ENCODE measurements at regions not wholly inside any gene's neighbourhood (a gene's known extent, or its start where the extent isn't known, plus 50 kb on each side); places are given as distances from the start of the nearest gene placed in this dataset.

- DNase-seq (no peak), ATAC-seq (ENCODE audit: low FRiP score in 2 of 2) (no peak)
- WGBS, 2 donors, result 62 to 69% methylated on average over 9 of the region's 9 CpGs
- Histone ChIP-seq H3K4me1 (no peaks in the 10 kb centered on the region), H3K27ac (no peak overlapping the region), H3K9me3 (no peaks in the 10 kb centered on the region), H3K36me3 (no peaks in the 10 kb centered on the region), H3K27me3 (no peaks in the 10 kb centered on the region), H3K4me3 (no peak overlapping the region)
- TF ChIP-seq CTCF (IDR thresholded peaks at IDR 0.05), result no peak
- no peak for TF ChIP-seq POLR2A (IDR thresholded peaks at IDR 0.05)
- no peak for TF ChIP-seq POLR2AphosphoS5 (IDR thresholded peaks at IDR 0.05)
- no peak for TF ChIP-seq EP300 (IDR thresholded peaks at IDR 0.05)
These were observed 217.0 kb upstream of the FAM78B start for GRCh38 chr1:166383635-166384346.

- 64% methylated on average over 4 to 7 of the region's 7 CpGs for WGBS, 2 donors
- H3K4me1 ChIP-seq, result no peaks in the 10 kb centered on the region
- no peaks in the 10 kb centered on the region for H3K27me3 ChIP-seq
- no peak for DNase-seq
- no peak overlapping the region for H3K27ac ChIP-seq
- no peak for ATAC-seq (ENCODE audit: low FRiP score in 2 of 2)
- TF ChIP-seq POLR2A (IDR thresholded peaks at IDR 0.05), result no peak
- TF ChIP-seq CTCF (IDR thresholded peaks at IDR 0.05), result no peak
- no peak for TF ChIP-seq EP300 (IDR thresholded peaks at IDR 0.05)
- TF ChIP-seq POLR2AphosphoS5 (IDR thresholded peaks at IDR 0.05), result no peak
- no peak overlapping the region for H3K4me3 ChIP-seq
- no peaks in the 10 kb centered on the region for H3K9me3 ChIP-seq
- no peaks in the 10 kb centered on the region for H3K36me3 ChIP-seq
These were observed 218.1 kb upstream of the FAM78B start for GRCh38 chr1:166384948-166385347.

- Histone ChIP-seq H3K9me3 (no peaks in the 10 kb centered on the region), H3K36me3 (no peaks in the 10 kb centered on the region), H3K4me1 (no peaks in the 10 kb centered on the region), H3K27ac (no peak overlapping the region), H3K4me3 (no peak overlapping the region), H3K27me3 (no peaks in the 10 kb centered on the region)
- WGBS, 2 donors, result 50 to 59% methylated on average over 2 of the region's 2 CpGs
- TF ChIP-seq CTCF (IDR thresholded peaks at IDR 0.05), result no peak
- TF ChIP-seq POLR2AphosphoS5 (IDR thresholded peaks at IDR 0.05), result no peak
- TF ChIP-seq POLR2A (IDR thresholded peaks at IDR 0.05), result no peak
- no peak for TF ChIP-seq EP300 (IDR thresholded peaks at IDR 0.05)
- ATAC-seq (ENCODE audit: low FRiP score in 2 of 2) (no peak), DNase-seq (no peak)
These were observed 223.7 kb upstream of the FAM78B start for GRCh38 chr1:166390366-166391033.

- H3K27ac ChIP-seq, result no peak overlapping the region
- no peaks in the 10 kb centered on the region for H3K9me3 ChIP-seq
- no peaks in the 10 kb centered on the region for H3K27me3 ChIP-seq
- ATAC-seq (ENCODE audit: low FRiP score in 2 of 2) (no peak), DNase-seq (no peak)
- H3K36me3 ChIP-seq, result no peaks in the 10 kb centered on the region
- H3K4me1 ChIP-seq, result no peaks in the 10 kb centered on the region
- no peak overlapping the region for H3K4me3 ChIP-seq
- TF ChIP-seq POLR2AphosphoS5 (IDR thresholded peaks at IDR 0.05) (no peak), EP300 (IDR thresholded peaks at IDR 0.05) (no peak), POLR2A (IDR thresholded peaks at IDR 0.05) (no peak), CTCF (IDR thresholded peaks at IDR 0.05) (no peak)
- WGBS, 2 donors, result 83 to 87% methylated on average over 5 of the region's 5 CpGs
These were observed 224.7 kb upstream of the FAM78B start for GRCh38 chr1:166391279-166392066.
